ENCODE measurements at regions not wholly inside any gene's neighbourhood (a gene's known extent, or its start where the extent isn't known, plus 50 kb on each side); places are given as distances from the start of the nearest gene placed in this dataset.
"Not testable (repeated sequence)": the region's sequence is repeated elsewhere in the genome, so short reads cannot be mapped to it uniquely, and the experiment has no call there.

DNA sequence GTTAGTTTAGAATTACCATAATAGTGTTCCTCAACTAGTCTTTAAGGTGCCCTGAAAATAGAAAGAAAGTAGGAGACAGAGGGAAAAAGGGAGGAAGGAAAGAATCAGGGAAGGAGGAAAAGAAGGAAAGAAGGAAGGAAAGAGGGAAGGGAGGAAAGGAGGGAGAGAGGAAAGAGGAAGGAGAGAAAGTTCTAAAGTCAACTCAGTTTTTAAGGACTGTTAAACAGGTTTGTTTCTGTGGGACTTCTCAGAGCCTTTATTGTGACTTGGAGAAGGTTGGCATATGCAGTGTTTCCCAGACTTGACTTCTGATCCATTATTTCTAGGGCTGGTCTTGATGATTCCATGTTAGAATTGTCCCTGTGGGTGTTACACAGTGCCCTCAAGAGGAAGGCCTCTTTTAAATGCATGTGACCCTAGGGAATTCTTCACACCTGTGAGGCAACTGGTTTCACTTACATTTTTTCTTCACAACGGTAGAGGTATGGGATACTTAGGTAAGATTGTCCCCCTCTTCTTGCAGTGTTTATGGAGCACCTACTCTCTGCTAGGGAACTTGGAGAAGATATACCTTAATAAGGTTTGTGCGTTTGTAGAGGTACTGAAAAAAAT, 132.7 kb upstream of the GMDS start:
- no peak for DNase-seq (ENCODE audit: low read depth in 2 of 2)

DNA sequence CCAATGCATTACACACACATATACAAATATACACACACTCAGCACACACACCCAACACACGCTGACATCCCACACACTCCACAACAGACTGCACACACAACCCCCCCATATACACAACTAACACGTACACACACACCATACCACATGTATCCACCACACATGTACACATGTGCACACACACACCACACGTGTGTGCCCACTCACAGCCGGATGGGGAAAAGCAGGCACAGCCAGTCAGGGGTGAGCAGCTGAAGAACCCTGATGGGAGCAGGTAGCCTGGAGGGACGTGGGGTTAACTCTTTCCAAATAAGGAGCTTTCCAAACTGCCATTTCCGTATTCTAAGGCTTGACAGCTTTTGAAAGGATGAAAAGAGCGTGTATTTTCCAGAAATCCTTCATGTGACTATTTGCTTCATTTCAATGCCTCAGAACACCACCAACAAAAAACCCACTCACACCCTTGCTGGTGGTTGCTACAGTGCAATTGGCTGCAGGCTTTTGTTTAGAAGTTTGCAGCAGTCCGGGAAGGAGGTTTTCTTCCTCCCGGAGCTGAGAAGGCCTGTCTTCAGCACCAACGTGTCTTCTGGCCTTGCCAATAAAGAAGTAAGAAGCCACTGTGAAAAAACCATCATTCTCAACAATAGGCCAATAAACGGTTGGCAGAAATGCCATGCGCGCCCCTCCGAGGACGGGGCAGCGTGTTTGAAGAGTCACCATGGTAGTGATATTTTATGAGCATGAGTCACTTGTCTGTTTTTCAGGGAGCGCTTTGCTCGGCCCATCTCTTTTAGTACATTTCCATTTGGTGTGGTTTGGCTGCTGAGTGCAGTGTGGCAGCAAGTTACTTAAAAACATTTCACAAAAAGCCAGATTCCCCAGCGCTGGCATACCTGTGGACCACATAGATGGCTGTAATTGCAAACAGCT, 131.3 kb upstream of the GMDS start:
- no peak for DNase-seq (ENCODE audit: low read depth in 2 of 2)

DNA sequence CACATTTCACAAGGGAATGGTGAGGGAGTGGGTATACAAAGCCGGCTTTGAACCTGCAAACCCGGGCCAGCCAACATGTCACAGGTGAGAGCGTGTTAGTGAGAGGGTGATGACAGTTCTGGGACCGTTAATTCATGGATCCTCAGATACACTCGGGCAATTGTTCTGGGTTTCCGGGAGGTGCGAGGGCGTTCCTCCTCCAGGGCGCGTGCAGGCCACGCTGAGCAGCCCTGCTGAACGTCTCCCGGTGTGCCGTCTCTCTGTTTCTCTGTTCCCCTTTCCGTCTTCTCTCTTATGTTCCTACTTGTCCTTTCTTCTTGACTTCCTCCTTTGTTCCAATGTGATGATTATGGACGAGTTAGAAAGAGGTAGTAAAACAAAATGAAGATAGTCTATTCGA, 130.0 kb upstream of the GMDS start:
- DNase-seq (ENCODE audit: low read depth in 2 of 2): no peak

DNA sequence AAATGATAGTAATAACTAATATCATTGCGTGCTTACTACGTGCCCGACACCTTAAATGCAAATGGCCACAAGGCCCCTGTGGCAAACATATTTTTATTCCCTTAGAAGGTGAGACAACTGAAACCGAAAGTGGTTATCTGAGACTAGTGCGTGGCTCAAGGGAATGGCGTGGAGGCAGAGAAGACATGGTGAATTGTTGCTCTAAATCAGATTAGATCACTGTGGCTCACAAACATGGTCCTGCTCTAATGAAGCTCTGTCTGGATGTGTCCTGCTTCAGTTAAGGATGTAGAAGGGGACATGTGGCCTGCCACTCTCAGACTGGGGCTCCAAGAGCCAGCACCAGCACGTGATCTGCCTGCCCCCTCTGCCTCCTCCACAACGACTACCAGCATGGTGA, 124.2 kb upstream of the GMDS start:
- DNase-seq (ENCODE audit: low read depth in 2 of 2): no peak

DNA sequence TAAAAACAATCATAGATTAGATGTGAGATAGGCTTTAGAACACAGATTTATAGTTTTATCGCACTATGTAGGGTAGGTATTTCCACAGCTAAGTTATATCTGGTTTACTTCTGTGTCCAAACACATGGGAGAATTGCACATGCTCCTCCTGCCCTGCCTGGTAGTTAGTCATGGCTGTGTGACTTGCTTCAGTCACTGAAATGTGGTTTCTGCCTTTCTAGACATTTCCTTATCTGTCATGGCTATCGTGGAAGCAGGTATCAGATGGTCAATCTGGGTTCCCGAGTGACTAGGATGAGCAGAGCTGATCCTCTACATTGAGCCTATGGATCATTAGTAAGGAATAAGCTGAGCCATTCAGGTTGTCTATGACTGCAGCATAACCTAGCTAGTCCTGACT, 117.8 kb upstream of the GMDS start:
- no peak for DNase-seq (ENCODE audit: low read depth in 2 of 2)

DNA sequence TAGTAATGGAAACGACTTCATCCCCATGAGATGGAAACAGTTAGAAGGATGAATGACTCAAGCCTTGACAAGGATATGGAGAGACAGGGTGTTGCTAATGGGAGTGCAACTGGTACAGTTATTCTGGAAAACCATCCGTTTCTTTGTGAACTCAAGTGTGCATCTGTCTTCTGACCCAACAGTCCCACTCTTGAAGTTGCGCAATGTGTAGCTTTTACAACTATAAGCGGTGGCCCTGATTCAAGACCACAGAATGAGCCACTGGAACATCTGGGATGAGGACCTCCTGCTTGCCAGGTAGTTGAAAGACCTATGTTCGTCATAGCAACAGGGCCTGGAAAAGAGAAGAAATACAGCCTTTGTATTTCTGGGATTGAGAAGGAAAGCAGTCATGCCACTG, 115.8 kb upstream of the GMDS start:
- DNase-seq (ENCODE audit: low read depth in 2 of 2): no peak

DNA sequence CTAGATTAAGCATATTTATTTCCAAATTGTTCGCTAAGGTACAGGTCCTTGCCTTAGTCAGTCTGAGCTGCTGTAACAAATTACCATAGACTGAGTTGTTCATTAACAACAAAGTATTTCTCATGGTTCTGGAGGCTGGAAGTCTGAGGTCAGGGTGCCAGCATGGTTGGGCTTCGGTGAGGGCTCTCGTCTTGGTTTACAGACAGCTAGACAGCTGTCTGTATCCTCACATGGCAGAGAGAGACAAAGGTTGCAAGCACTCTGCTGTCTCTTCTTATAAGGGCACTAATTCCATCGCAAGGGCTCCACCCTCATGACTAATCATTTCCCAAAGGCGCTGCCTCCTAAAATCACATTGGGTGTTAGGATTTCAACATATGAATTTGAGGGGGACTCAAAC, 115.3 kb upstream of the GMDS start:
- no peak for DNase-seq (ENCODE audit: low read depth in 2 of 2)

DNA sequence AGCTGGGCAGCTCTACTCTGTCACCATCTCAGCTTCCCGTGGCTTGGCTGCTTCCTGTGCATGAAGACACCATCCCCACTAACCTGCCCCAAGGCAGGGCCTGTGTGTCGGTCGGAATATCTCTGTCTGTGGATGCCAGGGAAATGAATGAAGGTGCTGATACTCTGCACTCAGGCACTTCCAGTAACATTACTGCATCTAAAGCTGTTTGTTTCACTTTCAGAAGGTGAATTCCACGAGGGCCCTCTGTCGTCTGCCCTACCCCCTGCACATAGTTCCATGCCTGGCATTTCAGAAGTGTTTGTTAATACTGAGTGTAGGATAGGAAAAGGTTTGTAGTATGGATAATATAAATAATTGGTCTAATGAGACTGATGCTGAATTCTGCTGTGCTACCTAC, 114.7 kb upstream of the GMDS start:
- no peak for DNase-seq (ENCODE audit: low read depth in 2 of 2)

DNA sequence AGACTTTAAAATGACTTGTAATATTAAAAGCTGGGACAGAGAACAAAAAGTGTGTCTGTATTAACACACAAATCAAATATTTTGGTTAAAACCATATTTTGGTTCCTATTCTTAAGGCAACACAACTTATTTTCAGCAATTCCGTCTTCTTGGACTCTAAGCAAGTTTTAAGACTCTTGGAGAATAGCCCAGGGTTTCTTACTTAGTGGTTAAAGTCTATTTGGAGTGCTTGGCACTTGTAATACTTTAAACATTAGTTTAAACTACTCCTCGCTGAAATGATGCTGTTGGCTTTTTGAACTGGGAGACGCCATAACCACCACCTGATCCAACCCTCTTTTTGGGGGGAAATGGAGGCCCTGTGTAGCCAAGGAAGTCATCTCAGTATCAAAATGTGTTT, 109.7 kb upstream of the GMDS start:
- no peak for DNase-seq (ENCODE audit: low read depth in 2 of 2)

DNA sequence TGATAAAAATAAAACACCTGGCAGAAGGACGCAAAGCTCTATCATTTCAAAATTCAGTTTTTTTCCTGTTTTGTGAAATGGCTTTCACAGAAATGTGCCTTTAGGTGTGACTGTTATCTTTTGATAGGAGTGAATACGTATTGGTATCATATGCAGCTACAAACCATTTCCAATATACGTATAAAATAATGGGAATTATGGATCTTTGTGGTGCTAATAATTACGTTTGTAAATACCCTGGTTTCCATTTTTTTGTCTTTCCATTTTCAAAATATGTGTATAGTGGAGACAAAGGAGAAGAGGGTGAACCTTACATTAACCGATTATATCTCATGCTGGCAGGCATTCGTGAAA, 108.7 kb upstream of the GMDS start:
- no peak for DNase-seq (ENCODE audit: low read depth in 2 of 2)

DNA sequence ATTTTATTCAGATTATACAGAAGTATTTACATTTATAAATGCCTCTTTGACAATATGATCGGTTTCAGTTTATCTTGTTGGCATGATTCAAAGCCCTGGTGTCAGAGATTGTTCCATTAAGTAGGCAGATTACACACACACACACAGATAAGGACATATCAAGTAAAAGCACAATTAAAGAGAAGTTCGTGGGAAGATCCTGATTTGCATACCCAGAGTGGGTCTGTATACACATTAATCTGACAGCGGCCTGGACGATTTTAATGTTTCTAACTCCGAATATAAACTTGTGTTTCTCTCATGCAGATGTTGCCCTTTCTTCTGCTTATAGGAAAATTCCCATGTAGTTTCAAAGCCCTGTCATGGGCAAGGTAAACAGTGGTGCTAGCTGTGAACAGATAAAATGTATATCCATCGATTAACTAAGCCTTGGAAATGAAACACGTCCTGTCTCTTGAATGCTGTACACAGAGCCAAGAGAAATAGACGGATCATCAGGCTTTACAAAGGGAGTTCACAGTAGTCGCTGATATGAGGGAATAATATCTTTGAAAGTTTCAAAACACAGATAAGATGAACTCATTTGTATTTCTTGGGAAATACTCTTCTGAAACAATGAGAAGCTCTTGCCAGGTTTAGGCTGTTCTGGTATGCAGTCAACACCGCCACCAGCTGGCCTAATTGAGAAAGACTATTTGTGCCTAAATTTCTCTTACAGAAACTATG, 108.2 kb upstream of the GMDS start:
- peak; percentile 13 to 52 for DNase-seq (ENCODE audit: low read depth in 2 of 2)

DNA sequence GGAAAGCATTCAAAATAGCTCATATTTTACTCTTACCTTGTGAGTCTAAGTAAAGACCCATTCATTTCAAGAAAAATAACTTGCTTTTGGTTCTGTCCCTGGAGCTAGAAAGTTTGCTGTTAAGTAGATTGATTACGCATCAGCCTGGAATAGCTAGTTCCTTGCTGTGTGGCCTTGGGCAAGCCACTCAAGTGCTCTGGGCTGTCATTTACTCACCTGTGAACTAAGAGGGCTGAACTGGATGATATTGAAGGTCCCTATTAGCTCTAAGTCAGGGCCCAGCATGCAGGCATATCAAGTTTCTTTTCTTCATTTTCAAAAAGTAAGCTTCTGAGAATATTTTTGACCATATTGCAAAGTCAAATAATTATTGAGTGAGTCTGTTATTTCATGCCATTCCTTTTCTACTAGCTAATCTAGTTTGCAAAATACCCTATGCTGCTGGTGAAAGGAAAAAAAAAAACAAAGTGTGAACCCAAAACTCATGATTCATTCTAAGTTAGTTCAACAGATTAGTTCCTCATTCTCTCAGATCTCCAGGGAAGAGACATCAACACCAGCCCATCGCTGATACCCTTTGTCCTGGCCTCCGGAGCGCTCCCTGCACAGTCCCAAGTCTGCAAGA, 106.5 kb upstream of the GMDS start:
- no peak for DNase-seq (ENCODE audit: low read depth in 2 of 2)

DNA sequence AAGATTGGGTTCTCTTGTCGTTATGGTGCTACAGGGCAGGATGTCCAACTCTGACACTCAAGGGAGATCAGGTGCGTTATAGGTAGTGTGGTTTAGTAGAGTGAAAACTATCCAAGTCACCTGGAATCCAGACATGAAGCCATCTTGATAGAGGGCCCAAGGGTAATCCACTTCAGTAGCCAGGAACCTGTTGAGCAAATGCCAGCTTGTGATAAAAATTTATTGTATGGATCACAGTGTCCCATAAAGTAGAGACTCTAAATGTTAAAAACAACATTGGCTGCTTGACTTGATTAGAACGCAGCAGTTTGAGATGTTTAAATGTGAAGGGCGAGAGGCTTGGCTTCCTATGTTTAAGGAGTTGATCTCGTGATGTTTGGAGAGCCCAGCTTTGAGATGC, 105.7 kb upstream of the GMDS start:
- DNase-seq (ENCODE audit: low read depth in 2 of 2): no peak

DNA sequence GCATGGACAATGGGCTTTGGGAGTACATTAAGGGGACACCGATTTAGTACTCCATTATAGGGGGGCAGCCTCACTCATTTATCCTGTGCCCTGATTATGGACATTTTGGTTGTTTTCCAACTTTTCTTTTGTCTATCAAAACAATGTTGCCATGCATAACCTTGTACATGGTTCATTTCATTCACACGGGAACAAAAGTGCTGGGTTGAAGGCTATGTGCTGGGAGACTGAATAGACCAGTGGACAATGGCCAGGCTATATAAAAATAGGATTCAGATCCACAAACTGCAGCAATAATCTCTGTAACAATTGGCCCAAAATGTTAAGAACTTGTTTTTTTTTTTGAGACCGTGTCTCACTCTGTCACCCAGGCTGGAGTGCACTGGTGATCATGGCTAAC, 100.7 kb upstream of the GMDS start:
- DNase-seq (ENCODE audit: low read depth in 2 of 2): no peak

DNA sequence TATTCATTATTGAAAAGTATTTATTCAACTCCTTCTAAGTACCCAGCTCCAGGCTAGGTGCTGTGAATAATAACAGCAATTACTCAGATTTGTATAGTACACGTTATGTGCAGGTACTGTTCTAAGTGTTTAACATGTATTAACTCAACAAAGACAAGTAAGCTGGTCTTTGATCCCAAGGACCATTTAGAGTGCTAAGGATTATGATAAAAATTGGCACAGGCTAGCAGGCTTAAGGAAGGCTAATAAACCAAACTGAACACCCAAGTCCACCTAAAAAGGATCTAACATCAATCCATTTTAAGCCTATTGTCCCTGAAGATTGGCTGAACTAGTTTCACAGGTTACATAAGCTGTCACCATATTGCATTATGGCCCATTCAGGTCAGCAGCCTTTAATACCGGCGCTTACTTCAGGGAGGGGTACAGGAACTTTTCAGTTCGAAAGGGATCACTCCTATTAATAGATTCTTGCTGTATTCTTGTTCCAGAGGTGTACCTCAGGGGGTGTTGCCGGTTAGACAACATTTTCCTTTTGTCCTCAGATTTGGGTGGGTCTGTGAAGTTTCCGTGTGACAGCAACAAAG, 99.0 kb upstream of the GMDS start:
- DNase-seq (ENCODE audit: low read depth in 2 of 2): no peak

DNA sequence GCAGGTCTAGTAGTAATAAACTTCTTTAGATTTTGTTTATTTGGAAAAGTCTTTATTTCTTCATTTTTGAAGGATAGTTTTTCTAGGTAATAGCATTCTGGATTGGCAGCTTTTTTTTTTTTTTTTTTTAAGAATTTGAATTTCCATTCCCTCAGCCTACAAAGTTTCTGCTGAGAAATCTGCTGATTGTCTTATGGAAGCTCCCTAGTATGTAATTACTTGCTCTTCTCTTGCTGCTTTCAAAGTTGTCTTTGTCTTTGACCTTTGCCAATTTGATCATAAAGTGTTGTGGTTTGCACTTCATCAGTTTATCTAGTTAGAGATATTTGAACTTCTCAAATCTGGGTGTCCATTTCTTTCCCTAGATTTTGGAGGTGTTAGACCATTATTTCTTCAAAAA, 82.2 kb upstream of the GMDS start:
- no peak for DNase-seq (ENCODE audit: low read depth in 2 of 2)

DNA sequence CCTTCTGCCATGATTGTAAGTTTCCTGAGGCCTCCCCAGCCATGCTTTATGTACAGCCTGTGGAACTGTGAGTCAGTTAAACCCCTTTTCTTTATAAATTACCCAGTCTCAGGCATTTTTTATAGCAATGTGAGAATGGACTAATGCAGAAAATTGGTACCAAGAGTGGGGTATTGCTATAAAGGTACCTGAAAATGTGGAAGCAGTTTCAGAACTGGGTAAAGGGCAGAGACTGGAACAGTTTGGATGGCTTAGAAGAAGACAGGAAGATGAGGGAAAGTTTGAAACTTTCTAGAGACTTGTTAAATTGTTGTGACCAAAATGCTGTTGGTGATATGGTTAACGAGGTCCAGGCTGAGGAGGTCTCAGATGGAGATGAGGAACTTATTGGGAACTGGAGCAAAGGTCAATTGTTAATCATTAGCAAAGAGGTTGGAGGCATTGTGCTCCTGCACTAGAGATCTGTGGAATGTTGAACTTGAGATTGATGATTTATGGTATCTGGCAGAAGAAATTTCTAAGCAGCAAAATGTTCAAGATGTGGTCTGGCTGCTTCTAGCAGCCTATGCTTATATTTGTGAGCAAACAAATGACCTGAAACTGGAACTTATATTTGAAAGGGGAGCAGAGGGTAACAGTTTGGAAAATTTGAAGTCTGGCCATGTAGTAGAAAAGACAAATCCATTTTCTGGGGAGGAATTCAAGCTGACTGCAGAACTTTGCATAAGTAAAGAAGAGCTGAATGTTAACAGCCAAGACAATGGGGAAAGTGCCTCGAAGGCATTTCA, 79.0 kb upstream of the GMDS start:
- no peak for DNase-seq (ENCODE audit: low read depth in 2 of 2)

DNA sequence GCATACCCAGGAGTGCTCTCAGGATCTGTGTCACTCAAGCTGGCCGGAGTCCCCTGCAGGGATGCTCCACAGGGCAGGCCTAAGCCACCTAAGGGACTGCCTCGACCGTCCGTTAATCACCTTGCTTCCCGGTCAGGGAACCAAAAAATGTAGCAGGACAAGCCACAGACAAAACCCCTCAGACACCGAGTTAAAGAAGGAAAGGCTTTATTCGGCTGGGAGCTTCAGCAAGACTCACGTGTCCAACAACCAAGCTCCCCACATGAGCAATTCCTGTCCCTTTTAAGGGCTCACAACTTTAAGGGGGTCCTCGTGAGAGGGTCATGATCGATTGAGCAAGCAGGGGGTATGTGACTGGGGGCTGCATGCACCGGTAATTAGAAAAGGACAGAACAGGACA, 72.1 kb upstream of the GMDS start:
- not testable (repeated sequence) for DNase-seq (ENCODE audit: low read depth in 2 of 2)

DNA sequence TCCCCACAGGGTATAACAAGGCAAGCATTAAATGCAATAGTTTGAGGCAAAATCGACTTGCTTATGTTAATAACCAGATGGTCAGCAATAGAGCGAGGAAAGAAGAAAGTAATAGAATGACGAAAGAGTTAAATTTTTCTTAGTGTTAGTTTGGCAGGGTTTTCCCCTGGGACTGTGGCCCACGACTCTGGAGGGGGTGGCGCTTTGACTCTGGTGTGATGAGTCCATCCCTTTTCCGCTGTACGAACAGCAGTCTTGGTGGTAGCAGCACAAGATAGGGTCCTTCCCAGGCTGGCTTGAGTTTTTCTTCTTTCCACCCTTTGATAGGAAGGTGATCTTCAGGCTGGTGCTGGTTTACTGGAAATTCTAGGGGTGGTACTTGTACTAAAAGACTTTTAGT, 69.2 kb upstream of the GMDS start:
- DNase-seq (ENCODE audit: low read depth in 2 of 2): no peak

DNA sequence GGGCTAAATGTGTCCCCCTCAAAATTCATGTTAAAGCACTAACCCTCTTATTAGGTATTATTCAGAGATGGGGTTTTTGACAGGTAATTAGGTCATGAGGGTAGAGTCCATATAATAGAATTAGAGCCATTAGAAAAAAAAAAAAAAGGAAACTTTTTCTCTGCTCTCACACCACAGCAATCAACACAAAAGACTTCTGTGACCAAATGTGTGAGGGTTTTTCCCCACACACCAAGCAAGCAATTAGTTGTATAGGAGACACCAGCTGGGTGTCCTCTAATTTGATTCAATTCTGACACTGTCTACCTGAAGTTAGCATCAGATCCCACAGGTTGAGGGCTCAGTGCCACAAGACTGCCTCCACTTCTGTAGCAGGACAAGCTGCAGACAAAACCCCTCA, 64.6 kb upstream of the GMDS start:
- DNase-seq (ENCODE audit: low read depth in 2 of 2): no peak

DNA sequence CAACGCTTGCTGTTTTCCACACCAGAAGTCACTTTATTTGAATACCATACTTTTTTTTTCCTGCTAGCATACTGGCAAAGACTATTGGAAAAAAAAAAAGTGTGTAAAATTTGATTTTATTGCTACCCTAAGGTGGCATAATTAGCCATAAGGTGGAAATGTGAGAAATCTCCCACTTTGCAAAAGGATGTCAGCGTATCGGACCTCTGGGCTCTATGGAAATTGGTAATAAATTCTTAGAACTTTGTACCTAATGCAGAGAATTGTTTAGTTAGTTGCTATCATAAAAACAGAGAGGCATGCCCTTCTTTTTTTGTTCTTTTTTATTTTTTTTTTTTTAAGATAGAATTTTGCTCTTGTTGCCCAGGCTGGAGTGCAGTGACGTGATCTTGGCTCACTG, 63.7 kb upstream of the GMDS start:
- DNase-seq (ENCODE audit: low read depth in 2 of 2): no peak
